GM06990 (cell line): ENCODE measurements at regions not wholly inside any gene's neighbourhood (a gene's known extent, or its start where the extent isn't known, plus 50 kb on each side); places are given as distances from the start of the nearest gene placed in this dataset.

Experiments used
- DNase-seq: peaks from one replicate; pipeline ENCODE4 v3.0.0-alpha.2; 2011; ENCODE audit not compliant: insufficient read length; ENCODE audit errors: extremely low read depth
- H3K27me3 ChIP-seq: replicated peaks from 2 replicates; pipeline ENCODE4 v1.6.0; 2011; ENCODE audit warnings: low read length; ENCODE audit not compliant: control insufficient read depth, insufficient read depth
- H3K36me3 ChIP-seq: 2 replicates; pipeline ENCODE4 v1.5.1; 2011; ENCODE audit warnings: low read length; ENCODE audit not compliant: control insufficient read depth, insufficient read depth
- H3K4me3 ChIP-seq: replicated peaks from 2 replicates; pipeline ENCODE4 v1.5.1; 2011; ENCODE audit warnings: low read depth, mild to moderate bottlenecking, control low read depth, low read length
- CTCF ChIP-seq: IDR thresholded peaks from 2 replicates; pipeline ENCODE4 v1.5.1; 2011; ENCODE audit warnings: low read length, control low read depth, mild to moderate bottlenecking, inconsistent platforms; ENCODE audit not compliant: insufficient read depth, poor library complexity, severe bottlenecking

- Histone ChIP-seq H3K4me3 (no peak overlapping the region), H3K36me3 (no peaks in the 10 kb centered on the region), H3K27me3 (no peaks in the 10 kb centered on the region)
- DNase-seq = no peak
- TF ChIP-seq CTCF = no peak
These were observed 136.5 kb downstream of the SPATA18 start for GRCh38 chr4:52187603-52188002.

- Histone ChIP-seq H3K27me3 (no peaks in the 10 kb centered on the region), H3K36me3 (no peaks in the 10 kb centered on the region), H3K4me3 (no peak overlapping the region)
- no peak for TF ChIP-seq CTCF
- DNase-seq = no peak
These were observed 140.9 kb downstream of the SPATA18 start for GRCh38 chr4:52192001-52192400.

GRCh38 chr4:52192721-52193135 is 141.6 kb downstream of the SPATA18 start:
- DNase-seq = no peak
- H3K4me3 ChIP-seq = no peak overlapping the region
- TF ChIP-seq CTCF = no peak

GRCh38 chr4:52195869-52196268 is 144.8 kb downstream of the SPATA18 start:
- no peak for DNase-seq
- no peaks in the 10 kb centered on the region for H3K36me3 ChIP-seq
- no peaks in the 10 kb centered on the region for H3K27me3 ChIP-seq
- TF ChIP-seq CTCF = no peak
- no peak overlapping the region for H3K4me3 ChIP-seq

More at GRCh38 chr4:52192721-52193135, 141.6 kb downstream of the SPATA18 start:
- Histone ChIP-seq H3K36me3 (no peaks in the 10 kb centered on the region), H3K27me3 (no peaks in the 10 kb centered on the region)

GRCh38 chr4:52196606-52197130 is 145.6 kb downstream of the SPATA18 start:
- no peak for DNase-seq
- Histone ChIP-seq H3K4me3 (no peak overlapping the region), H3K36me3 (no peaks in the 10 kb centered on the region), H3K27me3 (no peaks in the 10 kb centered on the region)
- no peak for TF ChIP-seq CTCF

- no peak for TF ChIP-seq CTCF
- DNase-seq = no peak
- H3K36me3 ChIP-seq = no peaks in the 10 kb centered on the region
- no peak overlapping the region for H3K4me3 ChIP-seq
- H3K27me3 ChIP-seq = no peaks in the 10 kb centered on the region
These were observed 146.2 kb downstream of the SPATA18 start for GRCh38 chr4:52197306-52197705.
